Uterus (tissue), 3 donors: ENCODE measurements at regions not wholly inside any gene's neighbourhood (a gene's known extent, or its start where the extent isn't known, plus 50 kb on each side); places are given as distances from the start of the nearest gene placed in this dataset.

Experiments
- DNase-seq, 2 donors: peaks; one replicate each; pipeline ENCODE4 v3.0.0-alpha.2; 2019 to 2020
- H3K27ac ChIP-seq, 2 donors: fragments of 200-600 bp; sonication (generic); 1 replicate in 1 of 2; 2 replicates in 1 of 2; pipeline ENCODE4 v1.5.1; 2016 to 2018
- H3K27me3 ChIP-seq, 2 donors: fragments of 200-600 bp; sonication (generic); one replicate each; pipeline ENCODE4 v1.5.1; 2018 to 2019; ENCODE audit warnings: control low read depth in 1 of 2
- H3K36me3 ChIP-seq, 2 donors: fragments of 200-600 bp; sonication (generic); one replicate each; pipeline ENCODE4 v1.5.1; 2019; ENCODE audit warnings: control low read depth in 1 of 2
- H3K4me1 ChIP-seq, 2 donors: fragments of 200-600 bp; sonication (generic); one replicate each; pipeline ENCODE4 v1.5.1; 2018 to 2019; ENCODE audit warnings: control low read depth in 1 of 2
- H3K4me3 ChIP-seq, 2 donors: fragments of 200-600 bp; sonication (generic); 1 replicate in 1 of 2; 2 replicates in 1 of 2; pipeline ENCODE4 v1.5.1; 2018 to 2019; ENCODE audit warnings: mild to moderate bottlenecking in 1 of 2
- H3K9me3 ChIP-seq, 2 donors: fragments of 200-600 bp; sonication (generic); one replicate each; pipeline ENCODE4 v1.5.1; 2019; ENCODE audit warnings: control low read depth in 1 of 2
- POLR2A ChIP-seq, 2 donors: fragments of 450-650 bp; IDR thresholded peaks; one replicate each; pipeline ENCODE4 v1.6.1; 2016; ENCODE audit warnings: antibody characterized with exemption in 2 of 2, mild to moderate bottlenecking in 1 of 2, moderate library complexity in 1 of 2
- intact Hi-C: fragments of 100-400 bp; cut with DNase I; formaldehyde crosslinking; loops from one replicate; pipeline ENCODE4 v1.15.1; 2023; ENCODE audit warnings: low total_unique reads
- TF ChIP-seq, protein P1 (sequence below), 4 experiments: fragments of 200-600 bp in 2 of 4; fragments of 450-650 bp in 2 of 4; sonication (generic) in 2 of 4; IDR thresholded peaks; one replicate each; pipeline ENCODE4 v1.5.1; 2016 to 2019; ENCODE audit warnings: antibody characterized with exemption in 4 of 4, mild to moderate bottlenecking in 2 of 4, moderate library complexity in 1 of 4
- donor health status: DM: yes; HTN: yes; CAD: no.

DNA sequence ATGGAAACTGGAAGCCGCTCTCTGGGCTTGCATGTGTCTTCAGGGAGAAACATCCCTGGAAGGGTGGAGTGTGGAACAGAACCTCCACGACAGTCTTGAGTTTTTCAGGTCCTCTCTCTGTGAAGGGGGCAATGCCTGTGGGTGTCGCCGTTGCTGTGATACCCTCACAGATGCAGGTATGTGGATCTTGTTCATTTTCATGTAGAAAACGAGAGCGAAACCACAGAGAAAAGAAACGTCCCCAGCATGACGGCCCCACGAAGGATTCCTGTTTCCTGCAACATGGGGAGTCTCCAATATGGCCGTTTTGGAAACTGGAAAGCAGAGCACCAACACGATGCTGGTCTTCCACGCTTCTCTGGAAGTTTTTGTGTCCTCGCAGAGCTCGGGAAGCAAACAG is 187.9 kb downstream of the ALG10 start:
- H3K27me3 ChIP-seq = no peaks in the 10 kb centered on the region
- H3K9me3 ChIP-seq = no peaks in the 10 kb centered on the region
- no peak overlapping the region for H3K27ac ChIP-seq
- no peak overlapping the region for H3K4me3 ChIP-seq
- intact Hi-C loops = no loop called here
- H3K36me3 ChIP-seq = no peaks in the 10 kb centered on the region
- DNase-seq = no peak
- TF ChIP-seq, protein P1, sequence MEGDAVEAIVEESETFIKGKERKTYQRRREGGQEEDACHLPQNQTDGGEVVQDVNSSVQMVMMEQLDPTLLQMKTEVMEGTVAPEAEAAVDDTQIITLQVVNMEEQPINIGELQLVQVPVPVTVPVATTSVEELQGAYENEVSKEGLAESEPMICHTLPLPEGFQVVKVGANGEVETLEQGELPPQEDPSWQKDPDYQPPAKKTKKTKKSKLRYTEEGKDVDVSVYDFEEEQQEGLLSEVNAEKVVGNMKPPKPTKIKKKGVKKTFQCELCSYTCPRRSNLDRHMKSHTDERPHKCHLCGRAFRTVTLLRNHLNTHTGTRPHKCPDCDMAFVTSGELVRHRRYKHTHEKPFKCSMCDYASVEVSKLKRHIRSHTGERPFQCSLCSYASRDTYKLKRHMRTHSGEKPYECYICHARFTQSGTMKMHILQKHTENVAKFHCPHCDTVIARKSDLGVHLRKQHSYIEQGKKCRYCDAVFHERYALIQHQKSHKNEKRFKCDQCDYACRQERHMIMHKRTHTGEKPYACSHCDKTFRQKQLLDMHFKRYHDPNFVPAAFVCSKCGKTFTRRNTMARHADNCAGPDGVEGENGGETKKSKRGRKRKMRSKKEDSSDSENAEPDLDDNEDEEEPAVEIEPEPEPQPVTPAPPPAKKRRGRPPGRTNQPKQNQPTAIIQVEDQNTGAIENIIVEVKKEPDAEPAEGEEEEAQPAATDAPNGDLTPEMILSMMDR (IDR thresholded peaks at IDR 0.05) = no peak
- TF ChIP-seq POLR2A (IDR thresholded peaks at IDR 0.05) = no peak
- H3K4me1 ChIP-seq = no peaks in the 10 kb centered on the region

GRCh38 chr12:34210689-34211530 is 188.6 kb downstream of the ALG10 start:
- DNase-seq = no peak
- Histone ChIP-seq H3K9me3 (no peaks in the 10 kb centered on the region), H3K27ac (no peak overlapping the region), H3K36me3 (no peaks in the 10 kb centered on the region), H3K4me1 (no peaks in the 10 kb centered on the region), H3K4me3 (no peak overlapping the region), H3K27me3 (no peaks in the 10 kb centered on the region)
- intact Hi-C loops = no loop called here
- TF ChIP-seq POLR2A (IDR thresholded peaks at IDR 0.05) = no peak
- TF ChIP-seq, protein P1 (IDR thresholded peaks at IDR 0.05) = no peak

GRCh38 chr12:34212651-34213050 is 190.4 kb downstream of the ALG10 start:
- Histone ChIP-seq H3K36me3 (no peaks in the 10 kb centered on the region), H3K27me3 (no peaks in the 10 kb centered on the region), H3K4me3 (no peak overlapping the region), H3K4me1 (no peaks in the 10 kb centered on the region), H3K27ac (no peak overlapping the region), H3K9me3 (no peaks in the 10 kb centered on the region)
- intact Hi-C loops = no loop called here
- DNase-seq = no peak
- TF ChIP-seq, protein P1 (IDR thresholded peaks at IDR 0.05) = no peak
- no peak for TF ChIP-seq POLR2A (IDR thresholded peaks at IDR 0.05)

- intact Hi-C loops = no loop called here
- H3K4me3 ChIP-seq = no peak overlapping the region
- H3K36me3 ChIP-seq = no peaks in the 10 kb centered on the region
- TF ChIP-seq POLR2A (IDR thresholded peaks at IDR 0.05) = no peak
- TF ChIP-seq, protein P1 (IDR thresholded peaks at IDR 0.05) = no peak
- no peaks in the 10 kb centered on the region for H3K27me3 ChIP-seq
- H3K27ac ChIP-seq = no peak overlapping the region
- H3K4me1 ChIP-seq = no peaks in the 10 kb centered on the region
- H3K9me3 ChIP-seq = no peaks in the 10 kb centered on the region
- DNase-seq = no peak
Observed at GRCh38 chr12:34214011-34214410, 191.7 kb downstream of the ALG10 start.

GRCh38 chr12:34215213-34215892 is 193.1 kb downstream of the ALG10 start:
- no peak for TF ChIP-seq POLR2A (IDR thresholded peaks at IDR 0.05)
- TF ChIP-seq, protein P1 (IDR thresholded peaks at IDR 0.05) = no peak
- no peak overlapping the region for H3K27ac ChIP-seq
- intact Hi-C loops = no loop called here
- no peak for DNase-seq
- H3K4me3 ChIP-seq = no peak overlapping the region
- no peaks in the 10 kb centered on the region for H3K9me3 ChIP-seq
- no peaks in the 10 kb centered on the region for H3K27me3 ChIP-seq
- no peaks in the 10 kb centered on the region for H3K4me1 ChIP-seq
- no peaks in the 10 kb centered on the region for H3K36me3 ChIP-seq
